Esophagus squamous epithelium (tissue), 4 donors: ENCODE measurements at regions not wholly inside any gene's neighbourhood (a gene's known extent, or its start where the extent isn't known, plus 50 kb on each side); places are given as distances from the start of the nearest gene placed in this dataset.

ENCODE experiments used
- POLR2A ChIP-seq, 4 donors: fragments of 450-650 bp; IDR thresholded peaks; one replicate each; pipeline ENCODE4 v1.6.1; 2017; ENCODE audit warnings: antibody characterized with exemption in 4 of 4, mild to moderate bottlenecking in 4 of 4, moderate library complexity in 3 of 4
- TF ChIP-seq, protein P1 (sequence below), 6 experiments: fragments of 450-650 bp in 4 of 6; fragments of 200-600 bp in 2 of 6; sonication (generic) in 2 of 6; IDR thresholded peaks; one replicate each; pipeline ENCODE4 v1.5.1; 2016 to 2019; ENCODE audit warnings: antibody characterized with exemption in 6 of 6, mild to moderate bottlenecking in 4 of 6, moderate library complexity in 4 of 6

DNA sequence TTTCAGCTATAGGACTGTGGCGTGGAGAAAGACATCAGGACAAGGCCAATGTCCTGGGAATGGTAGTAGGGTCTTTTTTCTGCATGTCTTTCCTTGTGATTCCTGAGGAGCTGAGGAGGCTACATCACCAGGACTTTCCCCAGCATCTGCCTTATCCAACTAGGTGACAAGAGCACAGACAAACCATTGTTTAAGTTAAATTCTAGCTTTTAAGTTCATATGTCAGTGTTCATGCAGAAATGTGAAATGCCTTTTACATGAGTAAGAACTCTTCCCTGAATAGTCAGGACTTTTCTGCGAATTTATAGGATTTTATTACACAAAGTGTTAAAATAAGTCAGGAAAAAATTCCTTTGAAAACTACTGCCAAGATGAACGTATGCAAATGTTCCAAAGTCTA is 154.2 kb downstream of the PTGER3 start:
- TF ChIP-seq, protein P1, sequence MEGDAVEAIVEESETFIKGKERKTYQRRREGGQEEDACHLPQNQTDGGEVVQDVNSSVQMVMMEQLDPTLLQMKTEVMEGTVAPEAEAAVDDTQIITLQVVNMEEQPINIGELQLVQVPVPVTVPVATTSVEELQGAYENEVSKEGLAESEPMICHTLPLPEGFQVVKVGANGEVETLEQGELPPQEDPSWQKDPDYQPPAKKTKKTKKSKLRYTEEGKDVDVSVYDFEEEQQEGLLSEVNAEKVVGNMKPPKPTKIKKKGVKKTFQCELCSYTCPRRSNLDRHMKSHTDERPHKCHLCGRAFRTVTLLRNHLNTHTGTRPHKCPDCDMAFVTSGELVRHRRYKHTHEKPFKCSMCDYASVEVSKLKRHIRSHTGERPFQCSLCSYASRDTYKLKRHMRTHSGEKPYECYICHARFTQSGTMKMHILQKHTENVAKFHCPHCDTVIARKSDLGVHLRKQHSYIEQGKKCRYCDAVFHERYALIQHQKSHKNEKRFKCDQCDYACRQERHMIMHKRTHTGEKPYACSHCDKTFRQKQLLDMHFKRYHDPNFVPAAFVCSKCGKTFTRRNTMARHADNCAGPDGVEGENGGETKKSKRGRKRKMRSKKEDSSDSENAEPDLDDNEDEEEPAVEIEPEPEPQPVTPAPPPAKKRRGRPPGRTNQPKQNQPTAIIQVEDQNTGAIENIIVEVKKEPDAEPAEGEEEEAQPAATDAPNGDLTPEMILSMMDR (IDR thresholded peaks at IDR 0.05) = no peak
- TF ChIP-seq POLR2A (IDR thresholded peaks at IDR 0.05) = no peak
